Mesothelial cell of epicardium (in vitro differentiated cells): ENCODE measurements at regions not wholly inside any gene's neighbourhood (a gene's known extent, or its start where the extent isn't known, plus 50 kb on each side); places are given as distances from the start of the nearest gene placed in this dataset.

Source experiments
- DNase-seq, 2 experiments: peaks; one replicate each; pipeline ENCODE4 v3.0.0; 2021; ENCODE audit warnings: low spot score in 2 of 2; ENCODE audit not compliant: unreplicated experiment in 2 of 2
- H3K27ac Mint-ChIP-seq: 2 replicates; pipeline ENCODE4 v1.8.0; 2021; ENCODE audit warnings: mixed read lengths
- H3K27me3 Mint-ChIP-seq: 2 replicates; pipeline ENCODE4 v1.8.0; 2021; ENCODE audit warnings: low read depth, mixed read lengths
- H3K36me3 Mint-ChIP-seq: 2 replicates; pipeline ENCODE4 v1.8.0; 2021; ENCODE audit warnings: mixed read lengths
- H3K4me1 Mint-ChIP-seq: 2 replicates; pipeline ENCODE4 v1.8.0; 2021; ENCODE audit warnings: mixed read lengths
- H3K4me3 Mint-ChIP-seq: 2 replicates; pipeline ENCODE4 v1.8.0; 2021; ENCODE audit warnings: mild to moderate bottlenecking, moderate library complexity, mixed read lengths
- H3K9me3 Mint-ChIP-seq: 2 replicates; pipeline ENCODE4 v1.8.0; 2021; ENCODE audit warnings: mixed read lengths
- CTCF ChIP-seq: fragments of 200-600 bp; sonication (generic); IDR thresholded peaks from one replicate; pipeline ENCODE4 v1.5.0; 2021; ENCODE audit warnings: antibody characterized with exemption; ENCODE audit not compliant: unreplicated experiment

GRCh38 chr5:20605732-20606525, 617.9 kb upstream of the CDH18 start:
- no peak for DNase-seq
- Mint-ChIP-seq H3K36me3 (peaks cover 3% of the 10 kb centered on the region), H3K27me3 (no peaks in the 10 kb centered on the region), H3K4me3 (no peak overlapping the region), H3K4me1 (peaks cover 14% of the 10 kb centered on the region), H3K27ac (peak overlapping the region; percentile 2), H3K9me3 (peaks cover 17% of the 10 kb centered on the region)
- TF ChIP-seq CTCF, result no peak

GRCh38 chr5:20604992-20605391, 617.0 kb upstream of the CDH18 start:
- H3K4me3 Mint-ChIP-seq, result no peak overlapping the region
- H3K4me1 Mint-ChIP-seq, result peaks cover 15% of the 10 kb centered on the region
- peaks cover 3% of the 10 kb centered on the region for H3K36me3 Mint-ChIP-seq
- no peaks in the 10 kb centered on the region for H3K27me3 Mint-ChIP-seq
- H3K27ac Mint-ChIP-seq, result no peak overlapping the region
- peaks cover 17% of the 10 kb centered on the region for H3K9me3 Mint-ChIP-seq
- no peak for DNase-seq
- TF ChIP-seq CTCF, result no peak

GRCh38 chr5:20601678-20602100, 613.7 kb upstream of the CDH18 start:
- DNase-seq, result no peak
- Mint-ChIP-seq H3K27me3 (no peaks in the 10 kb centered on the region), H3K4me1 (peaks cover 17% of the 10 kb centered on the region), H3K4me3 (no peak overlapping the region), H3K36me3 (peaks cover 3% of the 10 kb centered on the region), H3K27ac (no peak overlapping the region), H3K9me3 (peaks cover 23% of the 10 kb centered on the region)
- TF ChIP-seq CTCF, result no peak

- no peak for TF ChIP-seq CTCF
- no peaks in the 10 kb centered on the region for H3K4me1 Mint-ChIP-seq
- H3K27me3 Mint-ChIP-seq, result no peaks in the 10 kb centered on the region
- no peak for DNase-seq
- H3K4me3 Mint-ChIP-seq, result no peak overlapping the region
- H3K27ac Mint-ChIP-seq, result no peak overlapping the region
- no peaks in the 10 kb centered on the region for H3K36me3 Mint-ChIP-seq
- H3K9me3 Mint-ChIP-seq, result no peaks in the 10 kb centered on the region
These were observed 602.4 kb upstream of the CDH18 start for GRCh38 chr5:20590356-20590755.

GRCh38 chr5:20575571-20575970, 587.6 kb upstream of the CDH18 start:
- no peak for TF ChIP-seq CTCF
- H3K27ac Mint-ChIP-seq, result no peak overlapping the region
- no peaks in the 10 kb centered on the region for H3K36me3 Mint-ChIP-seq
- no peak overlapping the region for H3K4me3 Mint-ChIP-seq
- H3K27me3 Mint-ChIP-seq, result no peaks in the 10 kb centered on the region
- DNase-seq, result no peak
- H3K9me3 Mint-ChIP-seq, result peaks cover 13% of the 10 kb centered on the region
- peaks cover 15% of the 10 kb centered on the region for H3K4me1 Mint-ChIP-seq
